Activated CD4-positive, alpha-beta T cell treated with anti-CD3 and anti-CD28 coated beads, Interleukin-2, amount 10 ng/mL, durations not matched to agents 24 days and 14 days (primary cell): ENCODE measurements at regions not wholly inside any gene's neighbourhood (a gene's known extent, or its start where the extent isn't known, plus 50 kb on each side); places are given as distances from the start of the nearest gene placed in this dataset.

Experiments
- DNase-seq: peaks from one replicate; pipeline ENCODE4 v3.0.0; 2022
- H3K27ac Mint-ChIP-seq: one replicate; pipeline ENCODE4 v1.8.0; 2022; ENCODE audit warnings: mild to moderate bottlenecking, mixed read lengths
- H3K27me3 Mint-ChIP-seq: one replicate; pipeline ENCODE4 v1.8.0; 2022; ENCODE audit warnings: mixed read lengths
- H3K36me3 Mint-ChIP-seq: one replicate; pipeline ENCODE4 v1.8.0; 2022; ENCODE audit warnings: low read depth, mild to moderate bottlenecking, mixed read lengths
- H3K4me1 Mint-ChIP-seq: one replicate; pipeline ENCODE4 v1.8.0; 2021; ENCODE audit warnings: mixed read lengths
- H3K4me3 Mint-ChIP-seq: one replicate; pipeline ENCODE4 v1.8.0; 2022; ENCODE audit warnings: mild to moderate bottlenecking, moderate library complexity, mixed read lengths
- H3K9me3 Mint-ChIP-seq: one replicate; pipeline ENCODE4 v1.8.0; 2021; ENCODE audit warnings: mixed read lengths
- intact Hi-C: fragments of 100-400 bp; cut with micrococcal nuclease; formaldehyde crosslinking; loops from one replicate; pipeline ENCODE4 v1.15.1; 2023

- Mint-ChIP-seq H3K27me3 (no peaks in the 10 kb centered on the region), H3K4me1 (no peaks in the 10 kb centered on the region), H3K9me3 (no peaks in the 10 kb centered on the region), H3K27ac (no peak overlapping the region), H3K4me3 (no peak overlapping the region), H3K36me3 (no peaks in the 10 kb centered on the region)
- intact Hi-C loops: no loop called here
- no peak for DNase-seq
Observed at GRCh38 chr4:23213198-23213597, 520.5 kb downstream of the GBA3 start.

GRCh38 chr4:23212558-23212957 is 519.8 kb downstream of the GBA3 start:
- intact Hi-C loops: no loop called here

GRCh38 chr4:23207059-23207458 is 514.3 kb downstream of the GBA3 start:
- Mint-ChIP-seq H3K27me3 (no peaks in the 10 kb centered on the region), H3K4me3 (no peak overlapping the region), H3K36me3 (no peaks in the 10 kb centered on the region), H3K9me3 (no peaks in the 10 kb centered on the region), H3K4me1 (no peaks in the 10 kb centered on the region), H3K27ac (no peak overlapping the region)
- intact Hi-C loops: no loop called here
- no peak for DNase-seq

More at GRCh38 chr4:23212558-23212957, 519.8 kb downstream of the GBA3 start:
- Mint-ChIP-seq H3K36me3 (no peaks in the 10 kb centered on the region), H3K9me3 (no peaks in the 10 kb centered on the region), H3K4me3 (no peak overlapping the region), H3K27ac (no peak overlapping the region), H3K4me1 (no peaks in the 10 kb centered on the region), H3K27me3 (no peaks in the 10 kb centered on the region)
- no peak for DNase-seq

DNA sequence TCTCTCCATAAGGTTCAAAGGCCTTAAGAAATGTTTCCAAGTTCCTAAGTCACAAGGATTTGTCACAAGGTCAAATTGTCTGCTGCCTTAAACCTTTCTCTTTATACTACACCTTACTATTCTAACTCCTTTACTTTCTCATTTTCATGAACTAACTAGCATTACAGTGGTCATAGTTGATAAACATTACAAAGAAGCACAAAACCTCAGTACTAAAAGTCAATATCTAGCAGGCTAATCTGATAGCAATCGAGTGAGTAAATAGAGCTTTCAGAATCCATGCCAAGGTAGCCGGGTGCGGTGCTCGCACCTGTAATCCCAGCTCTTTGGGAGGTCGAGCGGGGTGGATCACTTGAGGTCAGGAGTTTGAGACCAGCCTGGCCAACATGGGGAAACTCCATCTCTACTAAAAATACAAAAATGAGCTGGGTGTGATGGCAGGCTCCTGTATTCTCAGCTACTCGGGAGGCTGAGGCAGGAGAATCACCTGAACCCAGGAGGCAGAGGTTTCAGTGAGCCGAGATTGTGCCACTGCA is 510.0 kb downstream of the GBA3 start:
- no peak for DNase-seq
- no peak overlapping the region for H3K27ac Mint-ChIP-seq
- intact Hi-C loops: no loop called here
- no peaks in the 10 kb centered on the region for H3K36me3 Mint-ChIP-seq
- H3K4me1 Mint-ChIP-seq: no peaks in the 10 kb centered on the region
- no peak overlapping the region for H3K4me3 Mint-ChIP-seq
- no peaks in the 10 kb centered on the region for H3K27me3 Mint-ChIP-seq
- no peaks in the 10 kb centered on the region for H3K9me3 Mint-ChIP-seq

GRCh38 chr4:23194751-23195150 is 502.0 kb downstream of the GBA3 start:
- no peak overlapping the region for H3K27ac Mint-ChIP-seq
- DNase-seq: no peak
- no peaks in the 10 kb centered on the region for H3K36me3 Mint-ChIP-seq
- intact Hi-C loops: no loop called here
- H3K4me3 Mint-ChIP-seq: no peak overlapping the region
- no peaks in the 10 kb centered on the region for H3K9me3 Mint-ChIP-seq
- no peaks in the 10 kb centered on the region for H3K4me1 Mint-ChIP-seq
- no peaks in the 10 kb centered on the region for H3K27me3 Mint-ChIP-seq

- no peak for DNase-seq
- Mint-ChIP-seq H3K4me3 (no peak overlapping the region), H3K27me3 (no peaks in the 10 kb centered on the region), H3K9me3 (peaks cover 3% of the 10 kb centered on the region), H3K4me1 (no peaks in the 10 kb centered on the region), H3K36me3 (no peaks in the 10 kb centered on the region), H3K27ac (no peak overlapping the region)
- intact Hi-C loops: no loop called here
Observed at GRCh38 chr4:23174179-23174578, 481.4 kb downstream of the GBA3 start.

GRCh38 chr4:23171976-23172375 is 479.2 kb downstream of the GBA3 start:
- Mint-ChIP-seq H3K4me1 (no peaks in the 10 kb centered on the region), H3K27ac (no peak overlapping the region), H3K4me3 (no peak overlapping the region), H3K9me3 (peaks cover under 1% of the 10 kb centered on the region), H3K36me3 (no peaks in the 10 kb centered on the region), H3K27me3 (no peaks in the 10 kb centered on the region)
- DNase-seq: no peak
- intact Hi-C loops: no loop called here

DNA sequence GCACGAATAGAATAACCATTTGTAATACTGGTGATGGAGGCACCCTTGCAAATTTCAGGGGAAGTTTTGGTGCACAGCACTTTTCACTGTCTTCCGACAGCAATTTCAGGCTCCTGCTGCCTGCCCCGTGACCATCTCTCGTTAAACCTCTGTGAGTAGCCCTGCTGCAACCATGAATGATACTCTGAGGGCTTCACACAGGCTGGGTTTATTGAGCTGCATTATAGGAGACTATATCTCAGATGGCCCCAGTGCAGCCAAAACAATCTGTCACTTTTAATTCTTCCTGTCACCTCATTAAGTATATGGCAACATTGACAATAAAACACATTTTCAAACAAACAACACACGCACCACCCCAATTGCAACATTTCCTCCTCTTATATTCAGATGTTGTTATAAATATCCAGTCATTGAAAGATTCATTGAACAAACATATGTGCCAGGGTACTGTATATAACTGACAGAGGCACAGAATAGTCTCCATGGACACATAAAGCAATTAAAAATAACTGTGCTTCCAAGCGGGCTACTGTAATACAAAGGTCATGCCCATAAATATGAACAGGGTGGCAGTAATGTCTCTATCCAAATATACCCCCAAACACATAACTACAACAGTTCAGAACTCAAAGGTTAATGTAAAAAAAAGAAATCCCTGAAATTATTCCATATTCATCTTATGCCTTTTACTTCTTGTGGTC is 477.0 kb downstream of the GBA3 start:
- no peaks in the 10 kb centered on the region for H3K4me1 Mint-ChIP-seq
- no peaks in the 10 kb centered on the region for H3K36me3 Mint-ChIP-seq
- H3K9me3 Mint-ChIP-seq: no peaks in the 10 kb centered on the region
- H3K27ac Mint-ChIP-seq: no peak overlapping the region
- H3K4me3 Mint-ChIP-seq: no peak overlapping the region
- no peaks in the 10 kb centered on the region for H3K27me3 Mint-ChIP-seq
- intact Hi-C loops: no loop called here
- DNase-seq: no peak

DNA sequence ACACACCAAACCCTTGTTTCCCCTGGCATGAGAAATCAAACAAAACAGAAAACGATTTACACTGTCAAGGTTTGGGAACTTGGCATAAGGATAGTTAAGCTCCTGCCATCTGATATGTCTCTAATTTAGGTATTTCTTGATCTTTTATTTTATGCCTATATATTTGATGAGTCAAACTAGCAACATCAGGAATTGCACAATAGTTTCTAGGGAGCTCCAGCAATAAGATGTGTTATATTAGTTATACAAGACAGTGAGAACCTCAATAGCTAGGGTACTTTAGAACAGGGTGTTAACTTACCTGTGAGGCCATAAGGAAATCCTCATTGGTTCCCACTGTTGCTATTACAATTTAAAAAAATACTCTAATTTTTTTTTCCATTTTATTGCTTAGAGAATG is 474.2 kb downstream of the GBA3 start:
- H3K4me3 Mint-ChIP-seq: no peak overlapping the region
- no peak for DNase-seq
- H3K36me3 Mint-ChIP-seq: no peaks in the 10 kb centered on the region
- no peaks in the 10 kb centered on the region for H3K27me3 Mint-ChIP-seq
- no peak overlapping the region for H3K27ac Mint-ChIP-seq
- no peaks in the 10 kb centered on the region for H3K9me3 Mint-ChIP-seq
- intact Hi-C loops: no loop called here
- no peaks in the 10 kb centered on the region for H3K4me1 Mint-ChIP-seq

DNA sequence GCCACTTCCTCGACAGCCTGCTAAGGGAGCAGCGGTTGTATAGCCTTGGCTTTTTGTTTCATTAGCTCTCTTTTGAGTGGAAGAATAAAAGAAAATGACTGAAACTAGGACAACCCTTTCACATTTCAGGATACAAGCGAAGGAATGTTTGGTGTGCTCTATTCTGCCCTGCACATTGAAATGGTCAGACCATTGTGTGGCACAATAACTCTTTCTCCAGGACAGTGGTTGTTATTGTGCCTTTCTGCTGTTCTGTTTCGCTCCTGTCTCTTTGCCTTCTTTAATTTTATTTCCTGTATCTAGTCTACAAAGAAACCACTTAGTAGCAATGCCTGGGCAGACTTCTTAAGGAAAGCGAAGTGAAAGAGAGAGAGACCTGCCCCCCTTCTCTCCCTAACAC is 473.7 kb downstream of the GBA3 start:
- intact Hi-C loops: no loop called here
- H3K36me3 Mint-ChIP-seq: no peaks in the 10 kb centered on the region
- no peaks in the 10 kb centered on the region for H3K27me3 Mint-ChIP-seq
- no peak overlapping the region for H3K4me3 Mint-ChIP-seq
- no peak overlapping the region for H3K27ac Mint-ChIP-seq
- H3K9me3 Mint-ChIP-seq: no peaks in the 10 kb centered on the region
- no peaks in the 10 kb centered on the region for H3K4me1 Mint-ChIP-seq
- no peak for DNase-seq

GRCh38 chr4:23165669-23166068 is 472.9 kb downstream of the GBA3 start:
- H3K36me3 Mint-ChIP-seq: no peaks in the 10 kb centered on the region
- no peaks in the 10 kb centered on the region for H3K9me3 Mint-ChIP-seq

GRCh38 chr4:23163647-23164436 is 471.1 kb downstream of the GBA3 start:
- H3K4me3 Mint-ChIP-seq: no peak overlapping the region
- no peaks in the 10 kb centered on the region for H3K9me3 Mint-ChIP-seq
- H3K36me3 Mint-ChIP-seq: no peaks in the 10 kb centered on the region
- no peak overlapping the region for H3K27ac Mint-ChIP-seq
- intact Hi-C loops: no loop called here
- no peaks in the 10 kb centered on the region for H3K4me1 Mint-ChIP-seq
- DNase-seq: no peak
- no peaks in the 10 kb centered on the region for H3K27me3 Mint-ChIP-seq

More at GRCh38 chr4:23165669-23166068, 472.9 kb downstream of the GBA3 start:
- no peaks in the 10 kb centered on the region for H3K27me3 Mint-ChIP-seq
- no peak overlapping the region for H3K4me3 Mint-ChIP-seq
- H3K27ac Mint-ChIP-seq: no peak overlapping the region
- intact Hi-C loops: no loop called here
- DNase-seq: no peak
- H3K4me1 Mint-ChIP-seq: no peaks in the 10 kb centered on the region

GRCh38 chr4:23162275-23162674 is 469.5 kb downstream of the GBA3 start:
- H3K9me3 Mint-ChIP-seq: no peaks in the 10 kb centered on the region
- H3K4me3 Mint-ChIP-seq: no peak overlapping the region
- H3K4me1 Mint-ChIP-seq: no peaks in the 10 kb centered on the region
- no peaks in the 10 kb centered on the region for H3K36me3 Mint-ChIP-seq
- no peak overlapping the region for H3K27ac Mint-ChIP-seq
- H3K27me3 Mint-ChIP-seq: no peaks in the 10 kb centered on the region
- DNase-seq: no peak
- intact Hi-C loops: no loop called here

DNA sequence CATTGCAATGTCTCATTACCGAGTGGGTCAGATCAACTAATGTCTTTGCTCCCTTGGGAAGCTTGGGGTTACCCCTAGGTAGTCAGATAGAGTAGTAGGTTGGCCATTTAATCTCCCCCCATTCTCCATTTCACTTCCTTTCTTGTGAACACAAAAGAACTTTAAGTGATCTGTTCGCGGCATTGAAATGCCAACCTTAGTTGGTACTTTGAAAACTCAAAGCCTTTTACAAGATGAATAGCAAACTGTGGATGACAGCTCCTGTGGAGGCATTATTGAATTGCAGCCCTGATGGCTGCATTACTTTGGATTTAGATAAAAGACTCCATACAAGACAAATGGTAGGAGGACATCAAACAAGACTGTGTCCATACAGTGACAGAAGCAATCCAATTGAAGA is 469.1 kb downstream of the GBA3 start:
- H3K27me3 Mint-ChIP-seq: no peaks in the 10 kb centered on the region
- H3K4me3 Mint-ChIP-seq: no peak overlapping the region
- H3K27ac Mint-ChIP-seq: no peak overlapping the region
- H3K36me3 Mint-ChIP-seq: no peaks in the 10 kb centered on the region
- H3K9me3 Mint-ChIP-seq: no peaks in the 10 kb centered on the region
- no peaks in the 10 kb centered on the region for H3K4me1 Mint-ChIP-seq
- DNase-seq: no peak
- intact Hi-C loops: no loop called here
